HG03439 (cell line): ENCODE measurements at regions not wholly inside any gene's neighbourhood (a gene's known extent, or its start where the extent isn't known, plus 50 kb on each side); places are given as distances from the start of the nearest gene placed in this dataset.
"Not testable (repeated sequence)": the region's sequence is repeated elsewhere in the genome, so short reads cannot be mapped to it uniquely, and the experiment has no call there.

ENCODE experiments used
- ATAC-seq: cut with Tn5 transposase; IDR thresholded peaks from one replicate; pipeline ENCODE4 v1.9.1; 2021; ENCODE audit warnings: mild to moderate bottlenecking, moderate library complexity; ENCODE audit not compliant: unreplicated experiment

DNA sequence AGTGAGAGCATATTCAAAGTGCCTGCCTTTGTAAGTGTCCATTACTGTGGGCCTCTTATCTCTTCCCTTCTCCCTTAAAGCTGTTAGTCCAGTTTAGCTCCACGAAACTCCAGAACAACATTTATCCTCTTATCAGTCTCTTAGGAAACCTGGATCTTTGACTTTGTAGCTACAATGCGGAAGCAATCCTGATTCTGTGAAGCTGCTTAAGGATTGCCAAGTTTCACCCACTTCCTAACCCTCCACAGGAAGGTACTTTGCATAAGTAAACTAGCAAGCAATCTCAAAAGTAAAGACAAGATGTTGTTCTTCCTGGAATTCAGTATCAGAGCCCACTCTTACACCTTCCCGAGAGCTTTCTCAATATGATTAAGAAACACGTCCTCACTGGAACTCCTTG is 164.9 kb upstream of the USP25 start:
- no peak for ATAC-seq

DNA sequence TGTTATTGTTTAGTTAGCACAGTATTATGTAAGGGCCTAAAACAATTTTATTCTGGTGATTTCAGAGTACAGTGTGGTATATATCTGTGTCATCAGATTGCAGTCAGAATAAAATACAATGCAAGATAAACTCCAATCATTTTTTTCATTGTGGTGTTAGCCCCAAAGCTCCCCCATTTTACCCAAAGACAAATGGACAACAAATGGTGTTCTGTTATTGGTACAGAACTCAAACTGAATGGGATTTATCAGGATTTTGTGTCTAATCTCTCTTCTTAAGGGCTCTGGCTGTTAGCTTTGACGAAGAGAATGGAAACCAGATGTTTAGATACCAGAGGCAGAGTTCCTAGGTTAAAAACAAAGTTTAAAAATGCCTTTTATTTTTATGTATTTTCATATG is 163.1 kb upstream of the USP25 start:
- ATAC-seq = no peak

DNA sequence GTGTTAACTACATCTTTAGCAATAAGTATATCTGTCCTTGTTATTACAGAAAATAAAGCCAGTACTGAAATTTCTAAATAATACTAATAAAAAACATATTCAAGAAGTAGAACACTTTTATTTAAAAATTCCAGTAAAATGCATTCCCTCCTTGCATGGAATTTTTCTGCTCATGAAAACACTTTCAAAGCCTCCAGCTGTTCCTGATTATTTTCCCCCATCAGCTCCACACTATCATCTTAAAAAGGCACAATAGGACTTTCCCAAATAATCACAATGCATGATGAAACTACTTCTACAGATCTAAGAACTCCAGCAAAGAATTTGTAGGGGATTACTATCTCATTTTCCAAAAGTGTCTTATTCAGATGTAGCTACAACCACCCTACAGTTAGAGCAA is 162.6 kb upstream of the USP25 start:
- ATAC-seq = no peak

DNA sequence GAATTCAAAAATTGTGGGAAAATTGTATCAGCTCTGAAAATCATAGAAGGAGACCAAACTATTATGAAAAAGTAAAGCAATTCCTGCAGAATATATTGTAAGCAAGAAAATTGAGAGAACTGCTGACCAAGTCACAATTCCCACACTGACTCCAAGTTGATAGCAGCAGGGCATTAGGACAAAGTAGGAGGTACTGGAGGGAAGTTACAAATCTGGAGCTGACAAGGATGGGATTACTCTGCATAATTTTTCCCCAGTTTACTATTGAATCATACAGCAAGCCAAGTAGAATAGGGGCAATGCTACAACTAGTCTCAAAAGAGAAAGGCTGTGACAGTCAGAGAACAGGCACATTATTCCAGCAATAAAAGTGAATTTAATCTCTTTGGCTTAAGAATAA is 161.3 kb upstream of the USP25 start:
- no peak for ATAC-seq

DNA sequence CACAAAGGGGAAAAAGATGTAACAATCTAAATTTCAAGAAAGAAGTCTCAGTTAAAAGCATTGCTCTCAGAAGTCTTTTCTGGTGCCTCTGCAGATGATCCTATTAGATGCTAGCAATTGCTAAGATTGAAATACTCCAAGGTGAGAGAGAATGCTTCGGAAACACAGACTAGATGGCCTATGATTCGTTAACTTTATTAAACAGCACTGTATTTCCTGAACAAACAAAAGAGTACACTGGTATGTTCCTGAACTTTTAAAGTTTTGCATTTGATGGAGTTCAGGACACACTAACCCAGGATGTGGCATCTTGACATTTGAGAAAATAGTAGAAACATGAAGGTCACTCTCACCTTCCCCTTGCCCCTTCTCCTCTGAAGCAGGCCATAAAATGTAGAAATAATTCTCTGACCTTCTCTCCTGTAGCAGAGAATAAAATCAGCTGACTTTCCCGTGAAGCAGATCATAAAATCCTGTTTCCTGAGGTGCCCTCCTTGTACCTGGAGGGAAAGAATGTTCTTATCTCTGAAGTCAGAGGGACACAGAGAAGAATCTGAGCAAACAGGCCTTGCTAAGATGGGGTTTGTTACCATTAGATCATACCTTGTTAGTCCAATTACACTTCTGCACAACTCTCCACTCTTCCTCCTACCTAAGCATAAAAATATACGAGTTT is 142.9 kb upstream of the USP25 start:
- ATAC-seq = no peak

DNA sequence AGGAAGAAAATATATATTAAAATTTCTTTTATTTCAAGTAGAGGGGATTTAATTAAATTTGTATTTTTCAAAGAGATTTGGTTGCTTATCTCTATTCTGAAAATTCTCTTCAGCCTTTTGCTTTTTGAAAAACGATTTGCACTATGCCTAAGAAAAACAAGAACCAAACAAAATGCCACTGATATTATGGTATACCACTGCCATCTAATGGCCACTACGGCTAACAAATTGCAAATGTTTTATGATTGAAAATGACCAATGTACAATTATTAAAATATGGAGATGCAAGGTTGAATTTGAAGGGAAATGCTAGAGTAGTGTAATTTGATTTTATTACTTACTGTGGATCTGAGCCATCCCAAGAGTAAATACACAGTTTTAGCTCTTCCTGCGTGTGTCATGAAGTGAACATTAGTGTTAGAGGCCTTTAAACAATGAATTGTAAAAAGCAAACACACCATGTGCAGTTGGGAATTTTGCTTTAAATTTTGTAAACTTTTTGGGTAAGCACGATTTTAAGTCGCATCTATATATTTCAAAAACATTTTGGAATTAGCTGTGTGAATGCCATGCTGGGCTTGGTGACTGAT is 137.4 kb upstream of the USP25 start:
- no peak for ATAC-seq

DNA sequence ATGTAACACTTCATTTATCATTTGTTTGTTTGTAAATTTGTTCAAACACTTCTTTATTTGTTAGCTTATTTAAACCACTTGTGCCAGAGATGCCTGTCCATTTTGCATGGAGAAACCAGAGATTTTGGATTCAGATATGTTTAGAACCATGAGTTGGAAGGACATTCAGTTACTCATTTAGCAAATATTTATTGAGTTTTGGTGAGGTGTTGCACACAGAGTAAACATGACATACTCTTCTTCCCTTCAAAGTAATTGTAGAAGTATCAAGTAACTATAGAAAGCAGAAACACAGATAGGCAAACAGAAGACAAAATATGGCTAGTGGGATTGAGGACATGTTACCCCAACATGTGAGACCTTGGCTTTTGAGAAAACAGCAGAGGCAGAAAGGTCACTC is 136.8 kb upstream of the USP25 start:
- no peak for ATAC-seq

DNA sequence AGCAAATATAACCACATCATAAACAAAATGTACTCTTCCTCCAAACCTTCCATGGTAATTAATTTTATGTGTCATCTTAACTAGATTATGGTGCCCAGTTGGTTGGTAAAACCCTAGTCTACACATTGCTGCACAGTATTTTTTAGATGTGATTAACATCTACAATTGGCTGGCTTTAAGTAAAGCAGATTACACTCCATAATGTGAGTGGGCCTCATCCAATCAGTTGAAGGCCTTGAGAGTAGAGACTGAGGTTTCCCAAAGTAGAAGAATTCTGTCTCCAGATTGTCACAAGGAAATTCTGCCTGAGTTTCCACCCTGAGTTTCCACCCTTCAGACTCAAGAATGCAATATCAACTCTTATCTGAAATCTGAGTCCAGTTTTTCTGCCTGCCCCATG is 128.4 kb upstream of the USP25 start:
- no peak for ATAC-seq

DNA sequence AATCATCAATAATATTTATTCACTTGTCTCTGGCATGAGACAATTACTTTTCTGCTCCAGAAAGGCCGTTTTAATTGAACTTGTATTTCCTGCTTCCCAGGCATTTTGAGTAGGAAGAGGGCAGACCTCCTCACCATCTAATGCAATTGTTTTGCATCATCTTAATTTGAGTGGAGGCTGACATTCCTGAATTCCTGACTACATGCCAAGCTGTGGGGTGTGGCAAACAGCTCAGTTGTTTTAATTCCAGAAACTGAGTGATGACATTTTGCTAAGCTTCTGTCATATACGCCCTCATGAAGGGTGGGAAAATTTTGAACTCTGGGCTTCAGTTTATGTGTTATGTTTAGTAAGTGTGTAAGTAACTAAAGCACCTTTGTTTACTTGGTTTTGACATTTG is 125.4 kb upstream of the USP25 start:
- no peak for ATAC-seq

DNA sequence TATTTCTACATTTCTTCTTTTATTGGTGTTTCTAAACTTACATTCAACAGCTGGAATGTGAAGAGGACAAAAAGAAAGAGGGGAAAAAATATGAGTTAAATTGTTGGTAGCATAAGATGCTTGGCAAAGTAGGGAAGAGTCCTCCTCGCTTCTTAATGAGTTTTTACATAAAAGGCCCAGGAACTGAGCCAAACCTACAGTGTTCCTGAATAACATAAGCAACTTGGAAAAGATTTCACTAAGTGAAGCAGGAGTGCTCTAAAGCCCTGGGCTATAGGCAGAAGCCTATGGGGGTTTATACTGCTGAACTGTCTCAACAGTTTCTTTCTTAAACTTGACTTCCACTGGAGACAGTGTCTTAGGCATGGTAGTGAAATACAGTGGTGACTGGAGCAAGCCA is 115.0 kb upstream of the USP25 start:
- ATAC-seq = no peak

DNA sequence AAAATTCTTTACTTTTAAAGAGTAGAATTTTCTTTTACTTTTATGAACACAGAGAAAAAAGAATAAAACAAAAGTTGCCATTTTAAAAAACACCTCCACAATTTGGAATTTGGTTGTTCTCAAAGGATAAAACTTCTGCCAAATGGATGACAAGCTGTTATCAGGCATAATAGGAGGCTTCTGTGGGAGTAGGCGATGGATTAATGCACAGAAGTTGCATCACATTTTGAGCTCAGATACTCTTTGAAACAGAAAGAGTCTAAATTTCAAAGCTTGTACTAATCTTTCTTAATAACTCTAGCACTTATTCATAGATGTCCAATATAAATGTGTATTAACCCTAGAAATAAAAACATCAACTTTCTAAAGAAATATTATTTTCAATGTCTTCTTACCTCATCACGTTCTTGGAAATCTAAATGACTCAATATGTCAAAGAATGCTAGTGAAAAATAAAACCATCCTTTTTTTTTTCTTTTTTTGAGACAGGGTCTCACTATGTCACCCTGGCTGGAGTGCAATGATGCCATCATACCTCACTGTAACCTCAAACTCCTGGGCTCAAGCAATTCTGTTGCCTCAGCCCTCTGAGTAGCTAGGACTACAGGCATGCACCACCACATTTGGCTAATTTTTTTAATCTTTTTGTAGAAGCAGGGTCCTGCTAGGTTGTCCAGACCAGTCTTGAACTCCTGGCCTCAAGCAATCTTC is 112.8 kb upstream of the USP25 start:
- ATAC-seq = no peak

DNA sequence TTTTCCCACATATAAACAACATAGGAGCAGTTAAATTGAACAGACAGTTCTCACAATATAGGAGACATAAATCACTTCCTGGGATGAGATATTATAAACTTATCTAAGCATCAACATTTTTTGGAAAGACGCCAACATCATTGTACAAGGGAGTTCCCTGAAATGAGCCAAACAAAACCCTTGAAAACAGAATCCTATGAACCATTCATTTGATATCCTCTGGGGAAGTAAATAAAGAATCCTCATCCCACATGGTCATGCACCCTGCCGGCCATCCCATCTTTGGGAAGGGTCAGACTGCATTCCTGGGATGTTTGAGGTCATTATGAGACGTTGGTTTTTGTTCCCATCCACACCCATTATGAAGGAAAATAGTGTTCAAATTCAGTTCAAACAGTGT is 111.8 kb upstream of the USP25 start:
- no peak for ATAC-seq

DNA sequence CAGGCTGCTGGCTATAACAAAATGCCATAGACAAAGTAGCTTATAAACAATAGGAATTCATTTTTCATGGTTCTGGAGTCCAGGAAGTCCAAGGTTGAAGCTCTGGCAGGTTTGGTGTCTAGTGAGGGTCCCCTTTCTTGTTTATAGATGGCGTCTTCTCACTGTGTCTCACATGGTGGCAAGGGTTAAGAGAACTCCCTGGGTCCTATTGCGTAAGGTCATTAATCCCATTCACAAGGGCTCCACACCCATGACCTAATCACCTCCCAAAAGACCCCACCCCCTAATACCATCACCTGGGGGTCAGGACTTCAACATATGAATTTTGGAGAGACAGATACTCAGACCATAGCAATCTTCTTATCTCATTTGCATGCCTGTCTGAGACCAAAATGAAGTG is 108.9 kb upstream of the USP25 start:
- no peak for ATAC-seq

DNA sequence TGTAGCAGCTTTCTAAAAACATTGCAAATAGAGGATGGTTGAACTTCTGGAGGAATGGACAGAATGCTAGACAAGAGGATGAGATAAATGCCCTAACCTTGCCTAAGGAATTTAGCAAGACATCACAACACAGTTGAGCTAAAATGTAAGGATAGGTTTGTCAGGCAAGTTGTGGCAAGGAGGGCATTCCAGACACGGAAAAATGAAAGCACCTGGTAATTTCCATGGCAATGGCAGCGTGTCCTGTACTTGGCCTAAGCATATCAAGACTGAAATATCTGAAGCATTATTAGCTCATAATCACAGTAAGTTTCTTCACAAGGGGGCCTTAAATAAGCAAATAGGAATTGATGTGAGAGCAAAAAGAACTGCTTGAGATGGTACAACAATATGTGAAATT is 105.1 kb upstream of the USP25 start:
- no peak for ATAC-seq

DNA sequence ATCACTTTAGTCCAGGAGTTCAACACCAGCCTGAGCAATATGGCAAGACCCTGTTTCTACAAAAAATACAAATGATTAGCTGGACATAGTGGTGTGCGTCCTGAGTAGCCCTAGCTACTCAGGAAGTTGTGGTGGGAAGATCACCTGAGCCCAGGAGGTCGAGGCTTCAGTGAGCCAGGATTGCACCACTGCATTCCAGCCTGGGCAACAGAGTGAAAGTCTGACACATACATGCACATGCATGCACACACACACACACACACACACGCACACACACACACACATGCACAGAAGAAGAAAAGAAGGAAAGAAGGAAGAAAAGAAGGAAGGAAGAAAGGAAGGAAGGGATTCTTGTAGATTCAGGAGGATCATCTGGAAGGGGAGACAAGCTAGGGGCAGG is 104.4 kb upstream of the USP25 start:
- no peak for ATAC-seq

DNA sequence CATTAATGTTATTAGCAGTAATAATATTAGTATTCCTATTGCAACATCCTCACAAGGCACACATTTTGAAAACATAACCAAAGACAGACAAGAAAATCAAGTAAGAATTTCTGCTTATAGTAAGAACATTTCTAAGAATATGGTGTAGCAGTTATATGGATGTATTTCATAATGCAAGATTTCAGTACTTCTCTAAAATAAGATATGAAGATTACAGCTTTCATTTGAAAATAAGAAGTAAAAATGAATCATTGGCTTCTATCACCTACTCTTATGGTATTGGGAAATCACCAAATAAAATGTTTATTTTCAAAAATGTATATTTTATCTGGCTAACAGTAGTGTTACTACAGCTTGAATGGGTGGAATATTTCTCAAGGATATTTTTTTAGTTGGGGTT is 103.8 kb upstream of the USP25 start:
- no peak for ATAC-seq

DNA sequence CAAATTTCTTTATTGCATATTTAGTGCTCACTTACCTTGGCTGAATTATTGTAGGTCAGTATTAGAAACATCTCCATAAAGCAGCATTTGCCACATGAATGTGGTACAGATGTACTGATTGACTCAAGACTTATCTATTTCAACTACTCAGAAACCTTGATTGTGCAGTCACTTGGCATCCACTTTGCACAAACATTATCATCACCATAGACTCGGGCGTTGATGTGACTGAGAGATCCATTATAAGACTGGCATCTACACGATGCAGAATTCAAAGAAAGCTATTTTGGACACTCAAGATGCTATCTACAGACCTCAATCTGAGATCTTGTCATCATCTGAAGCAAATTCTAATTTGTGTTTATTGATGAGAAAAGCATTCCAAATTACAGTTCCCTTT is 102.8 kb upstream of the USP25 start:
- ATAC-seq = no peak

DNA sequence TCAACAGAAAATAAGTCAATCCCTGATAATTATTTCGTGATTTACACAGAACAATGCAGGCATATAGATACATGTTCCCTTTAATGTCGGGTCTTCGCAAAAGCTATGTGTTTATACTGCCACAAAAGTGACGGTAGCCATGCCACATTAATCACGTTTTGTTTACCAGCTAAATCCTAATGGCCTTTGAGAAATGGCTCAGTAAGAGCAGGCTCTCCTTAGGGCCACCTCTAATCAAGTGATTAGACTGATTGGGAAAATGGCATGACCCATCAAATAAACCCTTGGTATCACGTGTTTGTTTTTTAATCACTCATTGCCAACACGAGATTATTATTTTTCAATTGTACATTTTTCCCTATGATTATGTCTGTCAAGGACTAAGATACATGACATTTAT is 102.0 kb upstream of the USP25 start:
- no peak for ATAC-seq

DNA sequence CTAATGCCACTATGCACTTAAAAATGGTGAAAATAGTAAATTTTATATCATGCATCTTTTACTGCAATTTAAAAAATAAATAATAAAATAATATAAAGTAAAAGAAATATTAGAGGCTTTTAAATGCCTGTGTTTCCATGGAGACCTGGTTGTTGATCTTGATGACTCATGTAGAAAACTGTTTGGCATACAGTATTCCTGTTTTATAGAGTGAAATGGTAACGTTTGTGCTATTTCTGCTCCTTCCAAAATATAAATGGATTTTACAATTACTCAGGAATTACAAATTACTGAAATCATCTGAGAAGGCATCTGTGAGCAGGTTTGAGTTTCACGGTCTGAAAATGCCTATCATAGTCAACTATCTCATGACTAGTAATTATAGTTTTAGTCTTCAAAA is 98.4 kb upstream of the USP25 start:
- no peak for ATAC-seq

DNA sequence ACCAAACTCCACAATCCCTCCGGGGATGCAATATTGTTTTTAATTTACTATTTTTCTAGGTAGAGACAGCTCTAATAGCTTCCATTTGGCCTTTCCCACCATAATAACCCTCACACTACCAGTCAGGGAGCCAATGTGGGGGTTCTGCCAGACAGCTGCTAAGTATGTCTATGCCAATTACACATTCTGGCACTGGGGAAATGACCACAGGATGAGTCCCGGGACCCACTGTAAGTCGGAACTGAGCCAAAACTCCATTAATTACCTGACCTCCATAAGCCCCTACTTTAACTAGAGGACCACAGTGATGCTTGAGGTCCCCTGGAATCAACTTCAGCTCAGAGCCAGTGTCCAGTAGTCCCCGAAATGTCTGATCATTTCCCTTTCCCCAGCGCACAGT is 95.2 kb upstream of the USP25 start:
- not testable (repeated sequence) for ATAC-seq

DNA sequence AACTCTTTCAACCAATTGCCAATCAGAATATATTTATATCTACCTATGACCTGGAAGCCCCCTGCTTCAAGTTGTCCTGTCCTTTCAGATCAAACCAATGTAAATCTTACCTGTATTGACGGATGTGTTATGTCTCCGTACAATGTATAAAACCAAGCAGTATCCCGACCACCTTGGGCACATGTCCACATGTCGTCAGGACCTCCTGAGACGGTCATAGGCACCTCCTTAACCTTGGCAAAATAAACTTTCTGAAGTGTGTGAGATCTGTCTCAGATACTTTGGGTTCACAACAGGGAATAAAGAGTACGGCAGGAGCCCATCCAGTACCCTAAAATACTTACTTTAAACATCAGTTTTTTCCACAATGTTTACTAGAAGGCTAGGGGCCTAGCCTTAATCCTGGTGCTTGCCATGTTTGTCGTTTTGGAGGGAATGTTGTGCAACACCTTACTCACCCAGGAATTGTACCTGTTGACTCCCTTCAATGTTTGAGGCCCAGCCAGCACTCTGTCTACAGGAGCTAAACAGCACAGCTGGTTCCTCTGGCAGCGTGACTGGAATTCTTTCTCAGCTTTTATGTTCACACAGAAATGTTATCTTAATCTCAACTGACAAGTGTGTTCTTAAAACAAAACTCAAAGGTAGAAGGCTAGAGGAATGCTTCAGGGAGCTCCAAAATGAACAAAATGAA is 90.8 kb upstream of the USP25 start:
- ATAC-seq = no peak

DNA sequence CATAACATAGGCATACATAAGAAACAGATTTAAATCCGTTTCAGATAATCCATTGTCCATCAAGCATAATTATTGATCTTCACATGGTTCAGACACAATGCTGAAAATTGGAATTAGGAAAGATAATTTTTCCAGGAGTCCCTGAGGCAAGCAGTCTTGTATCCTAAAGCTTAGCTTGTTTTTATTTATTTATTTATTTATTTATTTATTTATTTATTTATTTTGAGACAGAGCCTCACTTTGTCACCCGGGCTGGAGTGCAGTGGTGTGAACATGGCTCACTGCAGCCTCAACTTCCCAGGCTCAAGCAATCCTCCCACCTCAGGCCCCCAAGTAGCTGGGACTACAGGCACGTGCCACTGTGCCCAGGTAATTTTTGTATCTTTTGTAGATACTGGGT is 89.7 kb upstream of the USP25 start:
- ATAC-seq = not testable (repeated sequence)
